ENCODE measurements at regions not wholly inside any gene's neighbourhood (a gene's known extent, or its start where the extent isn't known, plus 50 kb on each side); places are given as distances from the start of the nearest gene placed in this dataset.

GRCh38 chr1:18056545-18056944 is 51.1 kb upstream of the IGSF21 start:
- no peak for TF ChIP-seq SPI1 (IDR thresholded peaks at IDR 0.05; ENCODE audit: low read depth, low read length)
- TF ChIP-seq POLR2A (IDR thresholded peaks at IDR 0.05; ENCODE audit: low read depth, low read length), result no peak
- no peak for TF ChIP-seq PAX5 (IDR thresholded peaks at IDR 0.05; ENCODE audit: insufficient read depth, low read length, severe bottlenecking)
- no peak for TF ChIP-seq TAF1 (IDR thresholded peaks at IDR 0.05; ENCODE audit: low read depth, low read length)
